ENCODE measurements at regions not wholly inside any gene's neighbourhood (a gene's known extent, or its start where the extent isn't known, plus 50 kb on each side); places are given as distances from the start of the nearest gene placed in this dataset.

GRCh38 chr2:111252436-111252835, 131.7 kb downstream of the BCL2L11 start:
- TF ChIP-seq REST (IDR thresholded peaks at IDR 0.05; ENCODE audit: low read depth, low read length) (no peak), CTCF (IDR thresholded peaks at IDR 0.05) (no peak), USF2 (IDR thresholded peaks at IDR 0.05; ENCODE audit: borderline replicate concordance, low read depth, low read length) (no peak), JUND (IDR thresholded peaks at IDR 0.05) (no peak), IRF3 (IDR thresholded peaks at IDR 0.05; ENCODE audit: low read depth, low read length) (no peak), EZH2phosphoT487 (IDR thresholded peaks at IDR 0.05; ENCODE audit: borderline replicate concordance, low read depth) (no peak), YY1 (IDR thresholded peaks at IDR 0.05; ENCODE audit: low read depth) (no peak), POLR2AphosphoS5 (IDR thresholded peaks at IDR 0.05; ENCODE audit: low read depth, low read length) (no peak), RFX5 (IDR thresholded peaks at IDR 0.05; ENCODE audit: low read length) (no peak), GATA2 (CRISPR knock-in tag; IDR thresholded peaks at IDR 0.05) (no peak)
